Heart right ventricle (tissue), 16 donors: ENCODE measurements at regions not wholly inside any gene's neighbourhood (a gene's known extent, or its start where the extent isn't known, plus 50 kb on each side); places are given as distances from the start of the nearest gene placed in this dataset.
"Not testable (repeated sequence)": the region's sequence is repeated elsewhere in the genome, so short reads cannot be mapped to it uniquely, and the experiment has no call there.

Experiments
- ATAC-seq, 8 donors: fragments of 200-7000 bp; cut with Tn5 transposase; one replicate each; pipeline ENCODE4 v1.9.1; 2020; ENCODE audit warnings: mild to moderate bottlenecking in 8 of 8, moderate library complexity in 8 of 8, moderate number of reproducible peaks in 1 of 8
- DNase-seq, 2 donors: peaks; one replicate each; pipeline ENCODE4 v3.0.0-alpha.2; 2020
- H3K27ac ChIP-seq, 10 donors: fragments of 200-600 bp; sonication (generic) in 2 of 10; one replicate each; pipeline versions ENCODE4 v1.5.0 to v1.8.0; 2020 to 2022; ENCODE audit warnings: mild to moderate bottlenecking in 3 of 10
- H3K27me3 ChIP-seq, 7 donors: fragments of 200-600 bp; one replicate each; pipeline ENCODE4 v1.8.0; 2021 to 2022; ENCODE audit warnings: mild to moderate bottlenecking in 2 of 7
- H3K36me3 ChIP-seq, 9 donors: fragments of 200-600 bp; sonication (generic) in 1 of 9; one replicate each; pipeline versions ENCODE4 v1.5.0 to v1.8.0; 2020 to 2022; ENCODE audit warnings: mild to moderate bottlenecking in 2 of 9
- H3K4me1 ChIP-seq, 9 donors: fragments of 200-600 bp; sonication (generic) in 1 of 9; one replicate each; pipeline versions ENCODE4 v1.5.0 to v1.8.0; 2020 to 2022; ENCODE audit warnings: mild to moderate bottlenecking in 4 of 9
- H3K4me3 ChIP-seq, 10 donors: fragments of 200-600 bp; sonication (generic) in 2 of 10; one replicate each; pipeline versions ENCODE4 v1.5.0 to v1.8.0; 2020 to 2022; ENCODE audit warnings: mild to moderate bottlenecking in 7 of 10, moderate library complexity in 2 of 10
- H3K9me3 ChIP-seq, 11 donors: fragments of 200-600 bp in 10 of 11; sonication (generic) in 2 of 11; one replicate each; pipeline versions ENCODE4 v1.5.0 to v1.8.0; 2013 to 2022; ENCODE audit warnings: mild to moderate bottlenecking in 2 of 11, control low read depth in 1 of 11, moderate library complexity in 1 of 11
- CTCF ChIP-seq, 9 donors: fragments of 200-600 bp; sonication (generic) in 2 of 9; IDR thresholded peaks; one replicate each; pipeline versions ENCODE4 v1.5.0 to v1.8.0; 2021 to 2022; ENCODE audit warnings: antibody characterized with exemption in 9 of 9, mild to moderate bottlenecking in 5 of 9, moderate library complexity in 1 of 9
- WGBS, 2 donors: extraction: QIAGEN DNeasy Blood & Tissue Kit; methylation state at CpG; one replicate each; pipeline ENCODE4 v1.1.7; 2013; ENCODE audit warnings: inconsistent platforms in 1 of 2; 5-methylcytosine and 5-hydroxymethylcytosine counted together
- intact Hi-C, 10 donors: fragments of 100-400 bp; cut with DNase I; formaldehyde crosslinking; loops; one replicate each; pipeline versions ENCODE4 v1.11.1 to v1.14.2; 2022
- donor health status: Arrhythmogenic right ventricular cardiomyopathy.
- donor health status: ischemic (EF 13 %, LVEDD 7.1; RV severe dilation, severe dysfunction).
- donor health status: healthy with polysubstance abuse.
- donor health status: DM: no; HTN: yes; CAD: no.
- donor health status: DM: no; HTN: no; CAD: no.
- donor health status: ischemic (EF 25% LVEDD 6.9; RV normal size, moderate dysfunction).
- donor health status: ischemic (EF 25% LVEDD 5.7; RV mildly dilated, moderate dysfunction).
- donor health status: healthy.
- donor health status: DM: yes; HTN: yes; CAD: no.
- donor health status: Ischemic cardiomyopathy.
- donor health status: ischemic (EF 35%, LVEDD 5.7; RV mildly dilated, moderate dysfunction).
- donor health status: nonischemic (EF 11% LVEDD 7.7; RV severe dilation, severe dysfunction).
- donor health status: DM: yes; HTN: yes; CAD: no.
- donor health status: PGD.
- donor health status: ischemic (EF 29% LVEDD 5.4; RV normal size, mild dysfunction).
- donor health status: nonischemic (EF 23%, LVEDD 6.1; RV moderate dilation, normal function).

- no peaks in the 10 kb centered on the region for H3K4me1 ChIP-seq
- ATAC-seq (no peak), DNase-seq (no peak)
- H3K36me3 ChIP-seq, result no peaks in the 10 kb centered on the region
- H3K27me3 ChIP-seq, result no peaks in the 10 kb centered on the region
- intact Hi-C loops, result no loop called here
- no peak overlapping the region for H3K4me3 ChIP-seq
- TF ChIP-seq CTCF (IDR thresholded peaks at IDR 0.05), result no peak
- H3K9me3 ChIP-seq, result no peaks in the 10 kb centered on the region
- no peak overlapping the region for H3K27ac ChIP-seq
- 75 to 80% methylated on average over 7 of the region's 7 CpGs for WGBS, 2 donors
Observed at GRCh38 chr11:127791844-127792243, 791.3 kb upstream of the KIRREL3 start.

DNA sequence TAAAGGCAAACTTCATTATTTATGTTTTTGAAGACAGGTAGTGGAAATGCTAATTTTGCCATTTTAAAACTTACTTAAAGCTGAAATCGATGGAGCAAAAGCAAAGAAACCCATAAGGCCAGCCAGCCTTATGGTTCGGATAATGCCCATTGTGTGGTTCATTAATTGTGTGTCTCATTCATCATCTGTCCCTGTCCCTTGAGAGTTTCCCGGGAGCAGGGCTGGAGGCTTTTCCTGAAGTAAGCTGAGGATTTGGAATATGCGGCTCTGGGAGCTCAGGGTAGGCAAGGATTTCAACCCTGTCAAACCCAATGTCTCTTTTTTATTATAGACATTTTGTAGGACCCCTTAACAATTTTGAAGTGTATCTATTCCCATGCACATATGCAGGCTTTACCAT is 790.0 kb upstream of the KIRREL3 start:
- no peak overlapping the region for H3K4me3 ChIP-seq
- no peaks in the 10 kb centered on the region for H3K4me1 ChIP-seq
- ATAC-seq, result no peak
- H3K9me3 ChIP-seq, result no peaks in the 10 kb centered on the region
- H3K36me3 ChIP-seq, result no peaks in the 10 kb centered on the region
- intact Hi-C loops, result no loop called here
- no peak overlapping the region for H3K27ac ChIP-seq
- TF ChIP-seq CTCF (IDR thresholded peaks at IDR 0.05), result no peak
- WGBS, 2 donors, result 61 to 70% methylated on average over 4 of the region's 4 CpGs
- H3K27me3 ChIP-seq, result no peaks in the 10 kb centered on the region
- DNase-seq, result no peak

GRCh38 chr11:127789927-127790326 is 789.4 kb upstream of the KIRREL3 start:
- H3K4me1 ChIP-seq, result no peaks in the 10 kb centered on the region
- WGBS, 2 donors, result 59 to 66% methylated on average over 7 of the region's 7 CpGs
- DNase-seq (no peak), ATAC-seq (no peak)
- H3K9me3 ChIP-seq, result no peaks in the 10 kb centered on the region
- no peak overlapping the region for H3K27ac ChIP-seq
- TF ChIP-seq CTCF (IDR thresholded peaks at IDR 0.05), result peak in 7 of 9 donors; percentile 7 to 41 (median 16)
- H3K27me3 ChIP-seq, result no peaks in the 10 kb centered on the region
- H3K4me3 ChIP-seq, result no peak overlapping the region
- intact Hi-C loops, result no loop called here
- no peaks in the 10 kb centered on the region for H3K36me3 ChIP-seq

- H3K9me3 ChIP-seq, H3K27me3 ChIP-seq, intact Hi-C loops, H3K4me1 ChIP-seq, H3K4me3 ChIP-seq, H3K27ac ChIP-seq, H3K36me3 ChIP-seq, ATAC-seq, DNase-seq: not testable (repeated sequence)
- 62 to 64% methylated on average over 4 of the region's 4 CpGs for WGBS, 2 donors
Observed at GRCh38 chr11:127772938-127773337, 772.4 kb upstream of the KIRREL3 start.

GRCh38 chr11:127768931-127769330 is 768.4 kb upstream of the KIRREL3 start:
- H3K36me3 ChIP-seq, H3K9me3 ChIP-seq, ATAC-seq, H3K4me3 ChIP-seq, DNase-seq, H3K27ac ChIP-seq, H3K27me3 ChIP-seq: not testable (repeated sequence)
- 62 to 67% methylated on average over 4 of the region's 4 CpGs for WGBS, 2 donors
- H3K4me1 ChIP-seq, result peaks cover 0 to 13% (median 0%) of the 10 kb centered on the region in 9 donors
- intact Hi-C loops, result loop anchor here in 1 of 10 donors (5.0 kb wide), 1 partner anchor 37 kb away; no protein-coding TSS in a partner anchor
